Lung (tissue), 11 donors: ENCODE measurements at regions not wholly inside any gene's neighbourhood (a gene's known extent, or its start where the extent isn't known, plus 50 kb on each side); places are given as distances from the start of the nearest gene placed in this dataset.

Source experiments
- ATAC-seq: fragments of 200-7000 bp; cut with Tn5 transposase; one replicate; pipeline ENCODE4 v1.9.1; 2020; ENCODE audit warnings: moderate number of reproducible peaks; ENCODE audit not compliant: insufficient read depth, low FRiP score
- DNase-seq, 3 donors: peaks; one replicate each; pipeline ENCODE4 v3.0.0-alpha.2; 2013 to 2017
- H3K27ac ChIP-seq, 2 donors: one replicate each; pipeline ENCODE4 v1.5.1; 2013; ENCODE audit warnings: mild to moderate bottlenecking in 2 of 2, moderate library complexity in 2 of 2, control low read depth in 1 of 2, inconsistent platforms in 1 of 2, low read depth in 1 of 2, low read length in 1 of 2
- H3K27me3 ChIP-seq, 3 donors: one replicate each; pipeline ENCODE4 v1.5.1; 2013; ENCODE audit warnings: low read length in 2 of 3; ENCODE audit not compliant: control insufficient read depth in 3 of 3, insufficient read depth in 3 of 3
- H3K36me3 ChIP-seq, 4 donors: one replicate each; pipeline ENCODE4 v1.5.1; 2013; ENCODE audit warnings: low read length in 4 of 4, mild to moderate bottlenecking in 1 of 4, moderate library complexity in 1 of 4; ENCODE audit not compliant: control insufficient read depth in 4 of 4, insufficient read depth in 4 of 4
- H3K4me1 ChIP-seq, 5 donors: one replicate each; pipeline ENCODE4 v1.5.1; 2013; ENCODE audit warnings: low read length in 5 of 5, mild to moderate bottlenecking in 2 of 5, moderate library complexity in 1 of 5; ENCODE audit not compliant: control insufficient read depth in 5 of 5, insufficient read depth in 5 of 5
- H3K4me3 ChIP-seq: one replicate; pipeline ENCODE4 v1.5.1; 2013; ENCODE audit warnings: mild to moderate bottlenecking, control low read depth, moderate library complexity
- H3K9ac ChIP-seq, 2 donors: one replicate each; pipeline ENCODE4 v1.5.1; 2013; ENCODE audit warnings: low read length in 2 of 2, control low read depth in 1 of 2; ENCODE audit not compliant: insufficient read depth in 1 of 2
- H3K9me3 ChIP-seq, 4 donors: one replicate each; pipeline ENCODE4 v1.5.1; 2013; ENCODE audit warnings: low read length in 3 of 4, mild to moderate bottlenecking in 1 of 4, moderate library complexity in 1 of 4; ENCODE audit not compliant: control insufficient read depth in 4 of 4, insufficient read depth in 3 of 4
- CTCF ChIP-seq: IDR thresholded peaks from 2 replicates; pipeline ENCODE4 v1.5.1; 2012; ENCODE audit warnings: mild to moderate bottlenecking; ENCODE audit errors: control extremely low read depth, extremely low read depth
- WGBS, 2 donors: extraction: QIAGEN DNeasy Blood & Tissue Kit; methylation state at CpG; one replicate each; pipeline ENCODE4 v1.1.7; 2013; 5-methylcytosine and 5-hydroxymethylcytosine counted together
- donor health status: control.
- donor health status: control.
- donor health status: Bipolar disorder and iron deficiency.
- donor health status: healthy.
- donor health status: DM: yes; HTN: yes; CAD: no.

- WGBS, 2 donors, result 80 to 91% methylated on average over 2 of the region's 2 CpGs
- no peak for DNase-seq
Measured at GRCh38 chr1:238226810-238227209, 336.1 kb upstream of the ZP4 start.

GRCh38 chr1:238223076-238223640 lies 332.4 kb upstream of the ZP4 start:
- no peak for TF ChIP-seq CTCF
- Histone ChIP-seq H3K9me3 (peaks cover 0 to 3% (median 0%) of the 10 kb centered on the region in 4 donors), H3K27ac (no peak overlapping the region), H3K4me1 (peaks cover 0 to 2% (median 0%) of the 10 kb centered on the region in 5 donors), H3K36me3 (no peaks in the 10 kb centered on the region), H3K9ac (no peak overlapping the region), H3K4me3 (no peak overlapping the region), H3K27me3 (no peaks in the 10 kb centered on the region)
- no peak for ATAC-seq
- DNase-seq, result no peak
- WGBS, 2 donors, result 74 to 86% methylated on average over 3 of the region's 3 CpGs

More at GRCh38 chr1:238226810-238227209, 336.1 kb upstream of the ZP4 start:
- peaks cover 0 to 3% (median 0%) of the 10 kb centered on the region in 4 donors for H3K9me3 ChIP-seq
- no peaks in the 10 kb centered on the region for H3K4me1 ChIP-seq
- no peaks in the 10 kb centered on the region for H3K27me3 ChIP-seq
- H3K36me3 ChIP-seq, result no peaks in the 10 kb centered on the region
- no peak for ATAC-seq
- no peak overlapping the region for H3K4me3 ChIP-seq
- TF ChIP-seq CTCF, result no peak
- H3K9ac ChIP-seq, result no peak overlapping the region
- H3K27ac ChIP-seq, result no peak overlapping the region

GRCh38 chr1:238221738-238222137 lies 331.0 kb upstream of the ZP4 start:
- ATAC-seq, result no peak

More at GRCh38 chr1:238221738-238222137, 331.0 kb upstream of the ZP4 start:
- no peak for TF ChIP-seq CTCF
- H3K4me1 ChIP-seq, result peaks cover 0 to 2% (median 0%) of the 10 kb centered on the region in 5 donors
- H3K9ac ChIP-seq, result no peak overlapping the region
- no peaks in the 10 kb centered on the region for H3K36me3 ChIP-seq
- 73 to 74% methylated on average over 4 of the region's 4 CpGs for WGBS, 2 donors
- peaks cover 0 to 3% (median 0%) of the 10 kb centered on the region in 4 donors for H3K9me3 ChIP-seq
- DNase-seq, result no peak
- no peak overlapping the region for H3K27ac ChIP-seq
- H3K27me3 ChIP-seq, result no peaks in the 10 kb centered on the region
- H3K4me3 ChIP-seq, result no peak overlapping the region
